ENCODE measurements at regions not wholly inside any gene's neighbourhood (a gene's known extent, or its start where the extent isn't known, plus 50 kb on each side); places are given as distances from the start of the nearest gene placed in this dataset.

DNA sequence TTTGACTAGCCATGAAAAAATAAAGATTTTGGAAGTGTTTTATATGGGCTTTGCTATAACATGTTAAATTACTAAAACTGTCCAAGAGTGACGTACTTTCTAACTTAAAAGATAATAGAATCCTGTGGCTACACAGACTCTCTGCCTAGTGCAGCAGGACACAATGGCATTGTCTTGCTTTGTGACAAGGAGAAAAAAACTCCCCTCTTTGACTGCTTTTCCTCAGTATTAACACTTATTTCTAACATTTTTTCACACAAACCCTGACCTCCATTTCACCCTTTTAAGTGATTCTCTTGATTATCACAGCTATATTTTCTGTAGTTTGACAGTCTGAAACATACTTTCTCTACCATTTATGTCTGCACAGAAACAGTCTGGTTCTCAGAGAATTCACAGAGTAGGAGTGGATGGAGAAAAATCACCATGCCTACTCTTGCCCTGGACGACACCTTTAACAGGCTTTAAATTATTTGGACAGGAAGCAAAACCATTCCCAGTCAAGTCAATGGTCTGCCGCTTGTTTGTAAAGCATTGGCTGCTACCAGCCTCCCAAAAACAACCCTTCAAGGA, 336.3 kb upstream of the SMIM30 start:
- intact Hi-C loops (cut with DNase I; ENCODE audit: low total_unique reads) = no loop called here
- no peak for DNase-seq
- H3K27me3 ChIP-seq = no peaks in the 10 kb centered on the region
- H3K27ac ChIP-seq = no peak overlapping the region
- no peaks in the 10 kb centered on the region for H3K4me1 ChIP-seq
- H3K36me3 ChIP-seq = no peaks in the 10 kb centered on the region
- no peak overlapping the region for H3K4me3 ChIP-seq
- no peaks in the 10 kb centered on the region for H3K9me3 ChIP-seq
- TF ChIP-seq, protein P1, sequence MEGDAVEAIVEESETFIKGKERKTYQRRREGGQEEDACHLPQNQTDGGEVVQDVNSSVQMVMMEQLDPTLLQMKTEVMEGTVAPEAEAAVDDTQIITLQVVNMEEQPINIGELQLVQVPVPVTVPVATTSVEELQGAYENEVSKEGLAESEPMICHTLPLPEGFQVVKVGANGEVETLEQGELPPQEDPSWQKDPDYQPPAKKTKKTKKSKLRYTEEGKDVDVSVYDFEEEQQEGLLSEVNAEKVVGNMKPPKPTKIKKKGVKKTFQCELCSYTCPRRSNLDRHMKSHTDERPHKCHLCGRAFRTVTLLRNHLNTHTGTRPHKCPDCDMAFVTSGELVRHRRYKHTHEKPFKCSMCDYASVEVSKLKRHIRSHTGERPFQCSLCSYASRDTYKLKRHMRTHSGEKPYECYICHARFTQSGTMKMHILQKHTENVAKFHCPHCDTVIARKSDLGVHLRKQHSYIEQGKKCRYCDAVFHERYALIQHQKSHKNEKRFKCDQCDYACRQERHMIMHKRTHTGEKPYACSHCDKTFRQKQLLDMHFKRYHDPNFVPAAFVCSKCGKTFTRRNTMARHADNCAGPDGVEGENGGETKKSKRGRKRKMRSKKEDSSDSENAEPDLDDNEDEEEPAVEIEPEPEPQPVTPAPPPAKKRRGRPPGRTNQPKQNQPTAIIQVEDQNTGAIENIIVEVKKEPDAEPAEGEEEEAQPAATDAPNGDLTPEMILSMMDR (IDR thresholded peaks at IDR 0.05) = no peak
- no peak for TF ChIP-seq POLR2A (IDR thresholded peaks at IDR 0.05)

DNA sequence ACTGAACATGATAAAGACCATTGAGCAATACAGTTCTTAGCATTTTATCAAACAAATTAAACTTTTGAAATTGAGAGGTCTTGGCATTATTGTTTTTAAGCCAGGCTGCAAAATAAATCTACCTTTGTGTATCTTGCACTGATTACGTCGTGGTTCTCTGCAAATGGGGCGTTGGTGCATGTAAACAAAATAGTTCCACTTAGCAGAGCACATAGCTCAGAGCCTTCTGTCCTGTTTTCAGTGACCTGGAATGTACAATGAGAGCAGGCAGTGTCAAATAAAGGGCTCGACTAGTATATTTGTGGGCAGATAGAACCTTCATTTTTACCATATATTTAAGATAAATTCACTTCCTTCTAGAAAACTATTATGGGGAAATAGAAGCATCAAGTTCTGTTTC, 333.9 kb upstream of the SMIM30 start:
- Histone ChIP-seq H3K27me3 (no peaks in the 10 kb centered on the region), H3K4me3 (no peak overlapping the region), H3K36me3 (no peaks in the 10 kb centered on the region), H3K4me1 (no peaks in the 10 kb centered on the region), H3K9me3 (no peaks in the 10 kb centered on the region), H3K27ac (no peak overlapping the region)
- no peak for TF ChIP-seq POLR2A (IDR thresholded peaks at IDR 0.05)
- TF ChIP-seq, protein P1 (IDR thresholded peaks at IDR 0.05) = no peak
- no peak for DNase-seq
- intact Hi-C loops (cut with DNase I; ENCODE audit: low total_unique reads) = no loop called here

DNA sequence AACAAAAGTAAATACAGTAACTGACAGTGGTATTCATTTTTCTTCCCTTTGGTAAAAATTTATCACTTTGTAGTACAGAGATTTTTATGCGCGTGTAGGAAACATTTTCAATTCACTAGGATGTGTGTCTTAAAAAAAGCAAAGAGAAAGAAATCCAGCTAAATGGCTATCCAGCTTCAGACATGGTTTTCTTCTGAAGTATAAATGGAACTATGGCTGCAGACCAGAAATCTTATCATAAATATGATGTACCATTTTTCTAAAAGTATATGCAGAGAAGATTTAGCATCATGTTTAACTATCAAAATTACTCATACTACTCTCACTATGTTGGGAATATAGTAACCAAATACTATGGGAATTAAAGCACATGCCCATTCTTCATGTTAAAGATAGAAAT, 328.4 kb upstream of the SMIM30 start:
- no peaks in the 10 kb centered on the region for H3K36me3 ChIP-seq
- no peak for DNase-seq
- H3K4me1 ChIP-seq = no peaks in the 10 kb centered on the region
- H3K4me3 ChIP-seq = no peak overlapping the region
- no peaks in the 10 kb centered on the region for H3K27me3 ChIP-seq
- TF ChIP-seq, protein P1 (IDR thresholded peaks at IDR 0.05) = no peak
- TF ChIP-seq POLR2A (IDR thresholded peaks at IDR 0.05) = no peak
- H3K9me3 ChIP-seq = no peaks in the 10 kb centered on the region
- intact Hi-C loops (cut with DNase I; ENCODE audit: low total_unique reads) = no loop called here
- H3K27ac ChIP-seq = no peak overlapping the region

DNA sequence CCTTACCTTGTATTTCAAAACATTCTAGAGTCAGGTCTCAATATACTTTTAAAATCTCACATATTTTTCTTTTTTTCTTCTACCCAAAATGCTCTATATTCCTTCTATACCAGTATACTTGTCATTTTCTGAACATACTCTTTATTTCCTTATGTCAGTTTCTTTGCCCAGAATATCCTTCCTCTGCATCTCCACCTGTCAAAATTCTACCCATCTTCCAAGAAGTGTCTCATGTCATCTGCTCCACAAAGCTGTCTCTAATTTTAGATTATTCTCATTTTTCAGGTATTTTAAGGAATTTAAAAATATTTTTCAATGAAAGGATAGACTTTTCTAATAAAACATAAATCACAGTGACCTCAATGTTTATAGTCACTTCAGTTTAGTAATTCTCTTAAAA, 328.0 kb upstream of the SMIM30 start:
- TF ChIP-seq, protein P1 (IDR thresholded peaks at IDR 0.05) = no peak
- TF ChIP-seq POLR2A (IDR thresholded peaks at IDR 0.05) = no peak
- no peaks in the 10 kb centered on the region for H3K4me1 ChIP-seq
- no peak for DNase-seq
- H3K27ac ChIP-seq = no peak overlapping the region
- H3K36me3 ChIP-seq = no peaks in the 10 kb centered on the region
- no peaks in the 10 kb centered on the region for H3K9me3 ChIP-seq
- intact Hi-C loops (cut with DNase I; ENCODE audit: low total_unique reads) = no loop called here
- H3K27me3 ChIP-seq = no peaks in the 10 kb centered on the region
- no peak overlapping the region for H3K4me3 ChIP-seq

DNA sequence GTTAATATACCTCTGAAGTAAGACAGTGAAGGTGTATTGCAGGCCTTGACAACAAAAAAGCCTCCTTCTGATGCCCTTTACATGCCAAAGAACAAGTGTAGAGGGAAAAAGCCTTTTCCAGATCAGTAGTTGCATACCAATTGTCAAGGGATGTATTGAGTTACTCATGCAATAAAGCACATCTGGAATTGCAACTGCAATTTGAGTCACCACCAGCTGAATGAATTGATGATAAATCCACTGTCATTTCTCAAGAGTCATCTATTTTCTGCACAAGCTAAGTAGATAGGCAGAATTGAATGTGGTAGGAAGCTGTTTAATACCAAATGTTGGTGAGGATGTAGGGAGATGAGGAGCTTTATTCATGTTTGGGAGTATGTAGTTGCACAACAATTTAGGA, 325.9 kb upstream of the SMIM30 start:
- no peak overlapping the region for H3K4me3 ChIP-seq
- intact Hi-C loops (cut with DNase I; ENCODE audit: low total_unique reads) = no loop called here
- no peak for DNase-seq
- H3K27me3 ChIP-seq = no peaks in the 10 kb centered on the region
- H3K36me3 ChIP-seq = no peaks in the 10 kb centered on the region
- H3K27ac ChIP-seq = no peak overlapping the region
- H3K9me3 ChIP-seq = no peaks in the 10 kb centered on the region
- no peaks in the 10 kb centered on the region for H3K4me1 ChIP-seq
- TF ChIP-seq, protein P1 (IDR thresholded peaks at IDR 0.05) = no peak
- no peak for TF ChIP-seq POLR2A (IDR thresholded peaks at IDR 0.05)

All from uterus (tissue), 3 donors.